Fibroblast of the aortic adventitia (primary cell): ENCODE measurements at regions not wholly inside any gene's neighbourhood (a gene's known extent, or its start where the extent isn't known, plus 50 kb on each side); places are given as distances from the start of the nearest gene placed in this dataset.

Experiments
- DNase-seq: peaks from one replicate; pipeline ENCODE4 v3.0.0-alpha.2; 2010; ENCODE audit warnings: low read depth
- H3K4me3 ChIP-seq: 2 replicates; pipeline ENCODE4 v1.5.1; 2011; ENCODE audit warnings: low read depth, mild to moderate bottlenecking, control low read depth, low read length, moderate library complexity
- CTCF ChIP-seq: IDR thresholded peaks from 2 replicates; pipeline ENCODE4 v1.5.1; 2011; ENCODE audit warnings: mild to moderate bottlenecking, low read length, control low read depth, inconsistent platforms; ENCODE audit not compliant: insufficient read depth

- no peak for TF ChIP-seq CTCF
- DNase-seq: no peak
- no peak overlapping the region for H3K4me3 ChIP-seq
These were observed 372.4 kb downstream of the CMPK2 start for GRCh38 chr2:6493266-6493665.

GRCh38 chr2:6493669-6494068 is 372.0 kb downstream of the CMPK2 start:
- TF ChIP-seq CTCF: no peak
- H3K4me3 ChIP-seq: no peak overlapping the region

GRCh38 chr2:6495466-6495865 is 370.2 kb downstream of the CMPK2 start:
- DNase-seq: no peak
- no peak for TF ChIP-seq CTCF
- H3K4me3 ChIP-seq: no peak overlapping the region

More at GRCh38 chr2:6493669-6494068, 372.0 kb downstream of the CMPK2 start:
- no peak for DNase-seq

GRCh38 chr2:6496376-6496775 is 369.3 kb downstream of the CMPK2 start:
- DNase-seq: no peak
- TF ChIP-seq CTCF: no peak
- no peak overlapping the region for H3K4me3 ChIP-seq

- TF ChIP-seq CTCF: no peak
- H3K4me3 ChIP-seq: no peak overlapping the region
- DNase-seq: no peak
These were observed 368.7 kb downstream of the CMPK2 start for GRCh38 chr2:6497048-6497447.

GRCh38 chr2:6498841-6499240 is 366.9 kb downstream of the CMPK2 start:
- H3K4me3 ChIP-seq: no peak overlapping the region
- no peak for TF ChIP-seq CTCF
- no peak for DNase-seq

- DNase-seq: no peak
- TF ChIP-seq CTCF: no peak
- no peak overlapping the region for H3K4me3 ChIP-seq
These were observed 366.0 kb downstream of the CMPK2 start for GRCh38 chr2:6499691-6500090.
